Neuronal stem cell (in vitro differentiated cells): ENCODE measurements at regions not wholly inside any gene's neighbourhood (a gene's known extent, or its start where the extent isn't known, plus 50 kb on each side); places are given as distances from the start of the nearest gene placed in this dataset.

Experiments
- DNase-seq: peaks from one replicate; pipeline ENCODE4 v3.0.0-alpha.2; 2013; ENCODE audit warnings: low spot score
- H2AFZ ChIP-seq: one replicate; pipeline ENCODE4 v1.6.1; 2013; ENCODE audit warnings: mild to moderate bottlenecking, low read length, inconsistent platforms
- H2AK5ac ChIP-seq: 2 replicates; pipeline ENCODE4 v1.6.1; 2013; ENCODE audit warnings: low read depth, mild to moderate bottlenecking, inconsistent platforms, low read length, moderate library complexity, mixed read lengths
- H2BK120ac ChIP-seq: 2 replicates; pipeline ENCODE4 v1.6.1; 2013; ENCODE audit warnings: low read depth, mild to moderate bottlenecking, inconsistent platforms, low read length, moderate library complexity, mixed read lengths
- H2BK12ac ChIP-seq: one replicate; pipeline ENCODE4 v1.6.1; 2013; ENCODE audit warnings: low read length, inconsistent platforms
- H2BK15ac ChIP-seq: 2 replicates; pipeline ENCODE4 v1.6.1; 2013; ENCODE audit warnings: mild to moderate bottlenecking, low read length, inconsistent platforms, mixed read lengths
- H2BK5ac ChIP-seq: one replicate; pipeline ENCODE4 v1.6.1; 2013; ENCODE audit warnings: inconsistent platforms, mild to moderate bottlenecking, low read length, moderate library complexity
- H3K14ac ChIP-seq: one replicate; pipeline ENCODE4 v1.6.1; 2013; ENCODE audit warnings: low read length, inconsistent platforms
- H3K18ac ChIP-seq: 2 replicates; pipeline ENCODE4 v1.6.1; 2013; ENCODE audit warnings: low read length, inconsistent platforms
- H3K23ac ChIP-seq: 2 replicates; pipeline ENCODE4 v1.6.1; 2013; ENCODE audit warnings: low read depth, mild to moderate bottlenecking, mixed read lengths, low read length, inconsistent platforms; ENCODE audit not compliant: poor library complexity
- H3K27ac ChIP-seq: replicated peaks from 3 replicates; pipeline ENCODE4 v1.5.1; 2013; ENCODE audit warnings: low read length, inconsistent platforms
- H3K27me3 ChIP-seq, 3 experiments: 2 replicates each; pipeline ENCODE4 v1.6.1; 2013; ENCODE audit warnings: low read length in 3 of 3, mild to moderate bottlenecking in 2 of 3, inconsistent platforms in 1 of 3, low read depth in 1 of 3, mixed read lengths in 1 of 3, moderate library complexity in 1 of 3; ENCODE audit not compliant: control insufficient read depth in 3 of 3, insufficient read depth in 3 of 3
- H3K36me3 ChIP-seq, 2 donors: replicated peaks in 1 of 2; 2 replicates each; pipeline ENCODE4 v1.6.1; 2013; ENCODE audit warnings: low read length in 2 of 2; ENCODE audit not compliant: control insufficient read depth in 2 of 2, insufficient read depth in 2 of 2
- H3K4ac ChIP-seq: 2 replicates; pipeline ENCODE4 v1.6.1; 2013; ENCODE audit warnings: inconsistent platforms, mild to moderate bottlenecking, low read length, moderate library complexity
- H3K4me1 ChIP-seq, 2 donors: 1 replicate in 1 of 2; 2 replicates in 1 of 2; pipeline ENCODE4 v1.6.1; 2013; ENCODE audit warnings: low read length in 2 of 2, low read depth in 1 of 2; ENCODE audit not compliant: control insufficient read depth in 2 of 2, insufficient read depth in 1 of 2
- H3K4me2 ChIP-seq: one replicate; pipeline ENCODE4 v1.6.1; 2013; ENCODE audit warnings: mild to moderate bottlenecking, low read length, inconsistent platforms; ENCODE audit not compliant: insufficient read depth, poor library complexity, severe bottlenecking
- H3K4me3 ChIP-seq, 2 donors: 2 replicates each; pipeline ENCODE4 v1.5.1; 2013; ENCODE audit warnings: low read length in 2 of 2, mild to moderate bottlenecking in 2 of 2, inconsistent platforms in 1 of 2, moderate library complexity in 1 of 2
- H3K79me1 ChIP-seq: one replicate; pipeline ENCODE4 v1.6.1; 2013; ENCODE audit warnings: low read depth, mild to moderate bottlenecking, inconsistent platforms, low read length, moderate library complexity
- H3K9ac ChIP-seq: one replicate; pipeline ENCODE4 v1.6.1; 2013; ENCODE audit warnings: mild to moderate bottlenecking, low read depth, low read length, inconsistent platforms; ENCODE audit not compliant: poor library complexity
- H3K9me3 ChIP-seq, 2 donors: replicated peaks in 1 of 2; 2 replicates each; pipeline versions ENCODE3 to v1.6.1; 2013; ENCODE audit warnings: low read length in 2 of 2, mild to moderate bottlenecking in 2 of 2, inconsistent platforms in 1 of 2, low read depth in 1 of 2, mixed read lengths in 1 of 2, moderate library complexity in 1 of 2; ENCODE audit not compliant: control insufficient read depth in 2 of 2, insufficient read depth in 1 of 2
- H4K8ac ChIP-seq: one replicate; pipeline ENCODE4 v1.6.1; 2013; ENCODE audit warnings: low read depth, mild to moderate bottlenecking, inconsistent platforms, low read length, moderate library complexity
- H4K91ac ChIP-seq: one replicate; pipeline ENCODE4 v1.6.1; 2013; ENCODE audit warnings: low read length, low read depth, mild to moderate bottlenecking, inconsistent platforms; ENCODE audit not compliant: poor library complexity
- WGBS, 2 donors: extraction: QIAGEN DNeasy Blood & Tissue Kit; methylation state at CpG; one replicate each; pipeline ENCODE4 v1.1.7; 2013; ENCODE audit warnings: missing lambda C conversion rate in 2 of 2, mixed read lengths in 1 of 2; ENCODE audit not compliant: insufficient read length in 2 of 2, insufficient replicate concordance in 1 of 2; ENCODE audit errors: extremely low coverage in 2 of 2; 5-methylcytosine and 5-hydroxymethylcytosine counted together

GRCh38 chr13:84497613-84498012, 615.3 kb upstream of the SLITRK1 start:
- no peaks in the 10 kb centered on the region for H3K36me3 ChIP-seq
- H4K8ac ChIP-seq, result no peak overlapping the region
- no peak overlapping the region for H3K9ac ChIP-seq
- no peak overlapping the region for H2BK15ac ChIP-seq
- DNase-seq, result no peak
- no peak overlapping the region for H3K4me3 ChIP-seq
- H2AK5ac ChIP-seq, result no peak overlapping the region
- H3K4me1 ChIP-seq, result no peaks in the 10 kb centered on the region
- H2BK5ac ChIP-seq, result no peak overlapping the region
- no peak overlapping the region for H3K23ac ChIP-seq
- no peak overlapping the region for H2BK120ac ChIP-seq
- no CpG with 5 or more reads among the region's 5 CpGs for WGBS, 2 donors
- H3K18ac ChIP-seq, result no peak overlapping the region
- H2AFZ ChIP-seq, result no peak overlapping the region
- H3K14ac ChIP-seq, result no peak overlapping the region
- H3K9me3 ChIP-seq, result no peaks in the 10 kb centered on the region
- H3K27me3 ChIP-seq, result no peaks in the 10 kb centered on the region
- no peak overlapping the region for H3K4me2 ChIP-seq
- no peak overlapping the region for H3K27ac ChIP-seq
- no peak overlapping the region for H3K4ac ChIP-seq
- H3K79me1 ChIP-seq, result no peaks in the 10 kb centered on the region
- H4K91ac ChIP-seq, result no peak overlapping the region
- no peak overlapping the region for H2BK12ac ChIP-seq

- Histone ChIP-seq H2BK5ac (no peak overlapping the region), H4K91ac (no peak overlapping the region), H3K4me1 (no peaks in the 10 kb centered on the region), H3K27ac (no peak overlapping the region), H2AFZ (peak overlapping the region; percentile 22), H4K8ac (no peak overlapping the region), H3K4ac (no peak overlapping the region), H3K9ac (no peak overlapping the region), H3K4me3 (no peak overlapping the region), H3K9me3 (peaks cover 0 to 4% of the 10 kb centered on the region in 2 donors), H3K23ac (no peak overlapping the region), H3K79me1 (no peaks in the 10 kb centered on the region), H3K36me3 (no peaks in the 10 kb centered on the region), H3K4me2 (no peak overlapping the region), H2AK5ac (no peak overlapping the region), H3K18ac (no peak overlapping the region), H3K14ac (peak overlapping the region; percentile 38), H2BK120ac (no peak overlapping the region), H2BK15ac (no peak overlapping the region), H2BK12ac (no peak overlapping the region), H3K27me3 (no peaks in the 10 kb centered on the region)
- no peak for DNase-seq
- WGBS, 2 donors, result no CpG with 5 or more reads among the region's 4 CpGs
These were observed 609.7 kb upstream of the SLITRK1 start for GRCh38 chr13:84491952-84492351.

- Histone ChIP-seq H2BK15ac (no peak overlapping the region), H3K4me3 (no peak overlapping the region), H3K27ac (no peak overlapping the region), H3K18ac (no peak overlapping the region), H2BK5ac (no peak overlapping the region), H3K36me3 (no peaks in the 10 kb centered on the region), H3K4me2 (no peak overlapping the region), H3K4ac (no peak overlapping the region), H2AFZ (no peak overlapping the region), H2BK12ac (no peak overlapping the region), H3K23ac (no peak overlapping the region), H4K8ac (no peak overlapping the region), H4K91ac (no peak overlapping the region), H3K9ac (no peak overlapping the region), H3K79me1 (no peaks in the 10 kb centered on the region), H3K9me3 (peaks cover 0 to 4% of the 10 kb centered on the region in 2 donors), H2BK120ac (no peak overlapping the region), H3K14ac (no peak overlapping the region), H2AK5ac (no peak overlapping the region), H3K4me1 (no peaks in the 10 kb centered on the region), H3K27me3 (no peaks in the 10 kb centered on the region)
- DNase-seq, result no peak
- no CpG with 5 or more reads among the region's 1 CpG for WGBS, 2 donors
These were observed 605.5 kb upstream of the SLITRK1 start for GRCh38 chr13:84487752-84488151.

- Histone ChIP-seq H2BK12ac (no peak overlapping the region), H3K27ac (no peak overlapping the region), H2AFZ (no peak overlapping the region), H3K4me3 (no peak overlapping the region), H4K91ac (no peak overlapping the region), H3K27me3 (no peaks in the 10 kb centered on the region), H3K4me2 (no peak overlapping the region), H3K36me3 (no peaks in the 10 kb centered on the region), H3K9me3 (no peaks in the 10 kb centered on the region), H3K4ac (no peak overlapping the region), H3K4me1 (no peaks in the 10 kb centered on the region), H3K18ac (no peak overlapping the region), H2BK5ac (no peak overlapping the region), H4K8ac (no peak overlapping the region), H2BK15ac (no peak overlapping the region), H3K23ac (no peak overlapping the region), H3K9ac (no peak overlapping the region), H2BK120ac (no peak overlapping the region), H3K79me1 (no peaks in the 10 kb centered on the region), H3K14ac (no peak overlapping the region), H2AK5ac (no peak overlapping the region)
- WGBS, 2 donors, result no CpG with 5 or more reads among the region's 1 CpG
- DNase-seq, result no peak
These were observed 599.7 kb upstream of the SLITRK1 start for GRCh38 chr13:84481958-84482357.
